ENCODE measurements at regions not wholly inside any gene's neighbourhood (a gene's known extent, or its start where the extent isn't known, plus 50 kb on each side); places are given as distances from the start of the nearest gene placed in this dataset.

DNA sequence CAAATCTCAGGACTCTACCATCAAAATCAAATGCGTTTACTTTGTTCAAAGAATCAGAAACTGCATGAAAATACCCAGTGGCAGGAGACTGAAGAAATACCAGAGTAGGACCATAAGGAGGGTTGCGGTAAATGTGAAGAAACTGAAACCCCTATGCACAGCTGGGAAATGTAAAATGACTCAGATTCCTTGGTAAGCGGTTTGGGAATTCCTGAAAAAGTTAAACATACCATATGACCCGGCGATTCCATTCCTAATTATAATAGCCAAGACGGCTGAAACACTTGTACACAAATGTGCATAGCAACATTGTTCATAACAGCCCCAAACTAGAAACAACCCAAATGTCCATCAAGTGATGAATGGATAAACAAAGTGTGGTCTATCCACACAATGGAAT, 114.1 kb upstream of the GRAMD1B start:
- ATAC-seq (ENCODE audit: low FRiP score) (no peak), DNase-seq (ENCODE audit: low spot score) (no peak)
- TF ChIP-seq, protein P1, sequence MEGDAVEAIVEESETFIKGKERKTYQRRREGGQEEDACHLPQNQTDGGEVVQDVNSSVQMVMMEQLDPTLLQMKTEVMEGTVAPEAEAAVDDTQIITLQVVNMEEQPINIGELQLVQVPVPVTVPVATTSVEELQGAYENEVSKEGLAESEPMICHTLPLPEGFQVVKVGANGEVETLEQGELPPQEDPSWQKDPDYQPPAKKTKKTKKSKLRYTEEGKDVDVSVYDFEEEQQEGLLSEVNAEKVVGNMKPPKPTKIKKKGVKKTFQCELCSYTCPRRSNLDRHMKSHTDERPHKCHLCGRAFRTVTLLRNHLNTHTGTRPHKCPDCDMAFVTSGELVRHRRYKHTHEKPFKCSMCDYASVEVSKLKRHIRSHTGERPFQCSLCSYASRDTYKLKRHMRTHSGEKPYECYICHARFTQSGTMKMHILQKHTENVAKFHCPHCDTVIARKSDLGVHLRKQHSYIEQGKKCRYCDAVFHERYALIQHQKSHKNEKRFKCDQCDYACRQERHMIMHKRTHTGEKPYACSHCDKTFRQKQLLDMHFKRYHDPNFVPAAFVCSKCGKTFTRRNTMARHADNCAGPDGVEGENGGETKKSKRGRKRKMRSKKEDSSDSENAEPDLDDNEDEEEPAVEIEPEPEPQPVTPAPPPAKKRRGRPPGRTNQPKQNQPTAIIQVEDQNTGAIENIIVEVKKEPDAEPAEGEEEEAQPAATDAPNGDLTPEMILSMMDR (IDR thresholded peaks at IDR 0.05), result no peak

DNA sequence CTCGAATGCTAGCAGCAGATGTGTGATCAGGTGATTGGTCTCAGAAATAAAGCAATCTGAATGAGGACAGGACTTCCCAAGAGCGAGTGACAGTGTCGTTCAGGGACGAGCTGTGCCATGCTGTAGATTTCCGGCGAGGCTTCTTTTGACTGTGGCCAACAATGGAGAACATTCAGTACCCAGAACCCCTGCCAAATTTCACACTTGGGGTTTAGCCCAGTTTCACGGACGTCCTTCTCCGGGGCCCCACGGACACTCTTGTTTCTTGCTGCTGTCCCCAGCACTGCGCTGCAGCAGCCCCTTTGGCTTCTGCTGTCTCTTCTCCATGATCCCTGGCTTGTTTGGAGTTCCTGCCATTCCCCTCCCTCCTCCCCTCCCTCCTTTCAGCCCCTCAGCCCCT, 115.1 kb upstream of the GRAMD1B start:
- ATAC-seq (ENCODE audit: low FRiP score) (no peak), DNase-seq (ENCODE audit: low spot score) (no peak)
- TF ChIP-seq, protein P1 (IDR thresholded peaks at IDR 0.05), result no peak

DNA sequence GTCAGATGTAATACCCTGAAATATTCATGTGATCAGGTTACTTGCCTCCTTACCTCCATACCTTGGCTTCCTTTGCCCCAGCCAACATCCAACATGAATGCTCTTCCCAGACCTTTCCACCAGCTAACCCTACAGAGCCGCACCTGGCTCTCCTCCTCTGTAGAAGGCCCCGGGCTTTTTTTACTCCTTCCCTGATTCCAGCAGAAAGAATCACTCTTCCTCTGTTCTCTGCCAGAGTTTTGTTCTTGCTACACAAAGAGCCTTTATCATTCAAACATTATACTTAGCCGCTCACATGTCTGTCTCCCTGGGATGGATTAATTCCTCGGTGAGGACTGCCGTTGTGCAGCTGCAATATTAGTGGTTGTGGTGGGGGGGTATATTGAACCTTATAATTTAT, 116.8 kb upstream of the GRAMD1B start:
- TF ChIP-seq, protein P1 (IDR thresholded peaks at IDR 0.05), result no peak
- DNase-seq (ENCODE audit: low spot score) (no peak), ATAC-seq (ENCODE audit: low FRiP score) (no peak)

DNA sequence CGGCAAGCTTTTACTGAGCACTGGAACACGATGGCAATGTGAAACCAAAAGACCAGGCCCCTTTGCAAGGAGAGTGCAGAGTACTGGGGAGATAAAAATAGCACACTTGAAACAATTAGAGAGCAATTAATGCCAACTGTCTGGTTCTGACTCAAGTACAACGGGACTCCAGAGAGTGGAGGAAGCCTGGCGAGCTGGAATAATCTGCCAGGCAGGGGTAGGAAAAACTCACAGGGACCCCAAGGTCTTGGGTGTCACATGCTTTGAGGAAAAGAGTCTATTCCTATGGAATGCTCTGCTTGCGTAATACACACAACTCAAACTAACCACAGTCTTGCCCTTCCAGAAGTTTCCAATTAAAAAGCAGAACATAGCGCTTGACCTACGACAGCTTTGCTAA, 113.0 kb upstream of the CLMP start:
- ATAC-seq (ENCODE audit: low FRiP score) (no peak), DNase-seq (ENCODE audit: low spot score) (no peak)
- TF ChIP-seq, protein P1 (IDR thresholded peaks at IDR 0.05), result no peak

DNA sequence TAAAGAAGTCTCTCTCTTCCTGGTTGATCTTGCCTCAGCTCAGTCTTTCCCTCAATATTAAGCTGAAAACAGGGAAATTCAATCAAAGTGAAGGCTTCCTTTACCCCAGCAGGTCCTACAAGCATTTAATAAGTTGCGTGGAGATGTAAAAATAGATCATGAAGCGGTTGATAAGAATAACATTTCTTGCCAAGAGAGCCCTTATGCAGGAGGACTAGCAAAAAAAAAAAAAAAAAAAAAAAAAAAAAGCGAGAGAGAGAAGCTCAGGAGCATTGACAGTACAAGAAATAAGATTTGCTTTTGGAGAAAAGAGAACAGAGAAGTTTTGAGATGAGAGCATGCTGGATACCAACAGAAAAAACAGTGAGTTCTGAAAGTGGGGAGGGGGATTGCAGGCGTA, 112.2 kb upstream of the CLMP start:
- ATAC-seq (ENCODE audit: low FRiP score) (no peak), DNase-seq (ENCODE audit: low spot score) (no peak)
- TF ChIP-seq, protein P1 (IDR thresholded peaks at IDR 0.05), result no peak

DNA sequence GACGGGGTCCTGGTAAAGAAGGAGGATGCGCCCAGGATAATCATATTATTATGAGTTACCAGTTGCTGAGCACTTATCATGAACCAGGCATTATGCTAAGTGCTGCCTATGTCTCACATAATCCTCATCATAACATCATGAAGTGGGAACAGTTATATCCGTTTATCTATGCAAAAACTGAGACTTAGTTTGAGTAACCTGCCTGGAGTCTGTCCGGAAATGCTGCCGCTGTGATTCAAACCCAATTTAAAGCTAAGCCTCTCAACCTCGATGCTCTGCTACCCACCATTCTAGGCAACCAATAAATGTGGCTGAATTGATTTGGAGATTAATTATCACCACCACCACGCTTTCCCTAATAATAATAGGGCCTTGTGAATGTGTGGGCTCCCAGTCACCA, 111.5 kb upstream of the CLMP start:
- TF ChIP-seq, protein P1 (IDR thresholded peaks at IDR 0.05), result no peak
- DNase-seq (ENCODE audit: low spot score) (no peak), ATAC-seq (ENCODE audit: low FRiP score) (no peak)

DNA sequence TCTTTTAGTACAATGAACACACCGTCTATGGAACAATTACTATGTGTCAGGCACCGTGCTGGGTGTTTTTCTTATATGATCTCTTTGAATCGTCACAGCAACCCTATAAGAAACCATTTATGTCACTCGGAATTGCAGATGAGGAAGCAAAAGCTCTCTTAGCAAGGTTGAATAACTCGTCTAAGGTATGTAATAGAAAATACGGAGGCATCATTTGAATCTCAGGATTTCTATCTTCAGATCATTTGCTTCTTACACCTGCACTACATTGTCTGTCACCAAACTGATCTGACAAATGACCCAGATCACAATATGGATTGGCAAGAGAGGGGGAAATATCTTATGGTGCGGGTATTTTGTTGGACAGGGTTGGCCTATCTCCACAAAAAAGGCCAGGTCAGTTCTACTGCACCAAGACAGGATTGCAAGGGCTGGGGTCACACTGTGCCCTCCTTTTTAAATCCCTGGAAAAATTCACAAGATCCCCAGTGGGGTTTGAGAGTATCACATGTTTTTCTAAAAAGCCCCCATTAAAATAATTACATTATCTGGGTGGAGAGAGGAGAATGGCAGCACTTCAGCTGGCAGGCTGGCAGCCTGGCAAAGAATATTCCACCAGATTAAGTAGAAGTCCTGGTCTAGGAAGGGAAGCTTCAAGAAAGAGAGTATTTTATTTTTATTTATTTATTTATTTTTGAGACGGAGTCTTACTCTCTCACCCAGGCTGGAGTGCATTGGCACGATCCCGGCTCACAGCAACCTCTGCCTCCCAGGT, 110.7 kb upstream of the CLMP start:
- ATAC-seq (ENCODE audit: low FRiP score) (no peak), DNase-seq (ENCODE audit: low spot score) (no peak)
- TF ChIP-seq, protein P1 (IDR thresholded peaks at IDR 0.05), result no peak
